H54 (cell line): ENCODE measurements at regions not wholly inside any gene's neighbourhood (a gene's known extent, or its start where the extent isn't known, plus 50 kb on each side); places are given as distances from the start of the nearest gene placed in this dataset.
"Not testable (repeated sequence)": the region's sequence is repeated elsewhere in the genome, so short reads cannot be mapped to it uniquely, and the experiment has no call there.

Experiments
- DNase-seq: peaks from one replicate; pipeline ENCODE4 v3.0.0; 2011; ENCODE audit warnings: low spot score, mixed read lengths; ENCODE audit not compliant: insufficient read length
- FAIRE-seq: peaks from 3 replicates; lab custom pipeline; 2011; peaks lifted over from hg19 to GRCh38; lab: Jason Lieb, UNC
- POLR2A ChIP-seq: IDR thresholded peaks from 2 replicates; pipeline ENCODE4 v1.6.1; 2011; ENCODE audit warnings: low read depth, mild to moderate bottlenecking, low read length

DNA sequence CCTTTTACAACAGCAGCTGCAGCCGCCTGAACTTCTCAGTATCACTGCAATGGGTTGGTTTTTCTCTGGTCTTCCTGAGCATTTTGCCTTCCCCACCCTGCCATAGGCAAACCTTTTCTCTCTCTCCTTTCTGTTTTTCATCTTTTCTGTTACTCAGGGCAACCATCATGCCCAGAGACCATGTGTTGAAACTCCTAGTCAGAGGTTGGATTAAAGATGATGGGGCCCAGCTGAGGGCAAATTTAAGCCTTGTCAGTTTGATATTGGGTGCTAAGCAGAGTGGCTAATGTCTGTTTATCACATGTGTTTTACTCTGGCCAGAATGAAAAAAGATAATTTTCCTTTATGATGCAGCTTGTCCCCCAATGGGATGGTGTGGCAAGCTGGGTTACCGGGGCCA is 107.9 kb upstream of the PMCH start:
- TF ChIP-seq POLR2A: no peak
- DNase-seq (no peak), FAIRE-seq (no peak)

DNA sequence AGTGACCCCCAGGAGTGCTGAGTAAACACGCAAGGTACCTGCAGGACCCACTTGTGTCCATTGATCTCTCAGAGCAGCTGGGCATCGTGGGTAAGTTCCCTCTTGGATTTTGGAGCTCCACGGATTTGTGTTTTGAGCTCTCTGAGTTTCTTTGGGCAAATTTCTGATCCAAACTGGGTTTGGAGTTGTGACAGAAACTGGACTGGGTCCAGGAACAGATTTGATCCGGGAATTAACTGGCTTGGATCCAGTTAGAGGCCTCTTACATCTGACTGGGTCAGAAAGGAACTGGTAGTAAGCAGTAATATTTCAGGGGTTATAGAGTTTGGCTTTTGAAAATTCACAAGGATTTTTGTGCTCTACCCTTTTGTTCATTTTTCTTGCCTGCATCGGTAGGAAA is 107.0 kb upstream of the PMCH start:
- not testable (repeated sequence) for FAIRE-seq, DNase-seq

DNA sequence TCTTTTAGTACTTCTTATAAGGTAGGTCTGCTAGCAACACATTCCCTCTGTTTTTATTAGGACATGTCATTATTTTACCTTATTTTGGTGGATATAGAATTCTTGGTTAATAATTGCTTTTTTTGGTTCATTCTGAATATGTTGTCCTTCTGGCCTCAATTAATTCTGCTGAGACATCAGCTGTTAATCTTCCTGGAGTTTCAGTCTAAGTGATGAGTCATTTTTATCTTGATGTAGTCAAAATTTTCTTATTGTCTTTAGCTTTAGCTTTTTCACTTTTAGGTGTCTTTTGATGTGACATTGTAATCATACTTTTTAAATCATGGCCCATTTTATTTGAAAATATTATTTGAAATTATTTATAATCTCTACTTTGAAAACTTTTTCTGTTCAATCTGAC is 104.9 kb upstream of the PMCH start:
- FAIRE-seq (no peak), DNase-seq (no peak)
- no peak for TF ChIP-seq POLR2A

DNA sequence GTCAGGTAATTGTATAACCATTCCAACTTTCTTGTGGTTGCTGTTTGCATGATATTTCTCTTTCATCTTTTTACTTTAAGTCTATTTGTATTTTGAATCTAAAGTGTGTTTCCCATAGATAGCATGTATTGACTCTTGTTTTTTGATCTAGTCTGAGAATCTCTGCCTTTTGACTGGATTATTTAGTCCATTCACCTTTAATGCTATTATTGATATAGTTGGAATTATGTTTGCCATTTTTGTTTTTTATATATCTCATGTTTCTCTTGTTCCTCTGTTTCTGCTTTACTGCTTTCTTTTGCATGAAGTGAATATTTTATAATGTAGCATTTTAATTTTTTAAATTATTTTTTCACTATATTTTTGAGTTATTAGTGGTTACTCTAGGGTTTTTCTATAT is 103.9 kb upstream of the PMCH start:
- TF ChIP-seq POLR2A: no peak
- FAIRE-seq (no peak), DNase-seq (no peak)

DNA sequence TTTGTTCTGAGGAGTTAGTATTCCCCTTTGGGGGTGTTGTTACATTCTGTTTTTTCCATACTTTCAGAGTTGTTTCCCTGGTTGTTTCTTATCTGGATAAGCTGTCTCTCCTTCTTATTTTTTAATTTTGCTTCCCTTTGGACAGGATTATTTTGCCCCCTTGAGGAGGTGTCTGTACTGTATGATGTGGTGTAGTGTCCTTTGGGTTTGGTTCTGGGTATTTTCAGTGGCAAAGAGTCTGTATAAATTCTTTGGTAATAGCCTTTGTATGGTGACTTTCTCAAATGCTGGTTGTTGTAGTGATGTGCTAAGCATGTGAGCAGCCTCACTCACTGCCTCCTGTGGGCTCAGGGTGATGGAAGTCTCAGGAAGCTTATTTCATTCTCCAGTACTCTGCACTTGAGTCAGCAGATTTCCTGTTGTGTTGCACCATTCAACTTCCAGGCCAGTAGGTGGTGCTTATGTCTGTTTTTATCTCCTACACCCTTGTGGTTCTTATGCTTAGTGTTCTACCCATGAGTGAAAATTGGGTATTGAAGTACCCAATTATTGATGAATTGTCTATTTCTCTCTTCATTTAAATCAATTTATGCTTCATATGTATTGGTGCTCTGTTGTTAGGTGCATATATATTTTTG is 103.3 kb upstream of the PMCH start:
- peak; percentile 78 for FAIRE-seq
- peak; percentile 11 for DNase-seq
- TF ChIP-seq POLR2A: no peak

DNA sequence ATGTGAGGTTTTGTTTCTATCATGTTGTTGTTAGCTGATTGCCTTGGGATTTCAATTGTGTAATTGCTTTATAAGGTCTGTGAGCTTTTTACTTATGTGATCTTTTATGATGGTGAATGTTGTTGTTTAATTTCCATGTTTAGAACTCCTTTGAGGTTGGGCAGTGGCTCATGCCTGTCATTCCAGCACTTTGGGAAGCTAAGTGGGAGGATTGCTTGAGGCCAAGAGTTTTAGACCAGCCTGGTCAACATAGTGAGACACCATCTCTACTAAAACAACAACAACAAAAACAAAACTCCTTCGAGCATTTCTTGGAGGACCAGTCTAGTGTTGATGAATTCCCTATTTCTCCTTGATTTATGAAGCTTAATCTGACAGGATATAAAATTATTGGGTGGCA is 102.1 kb upstream of the PMCH start:
- no peak for TF ChIP-seq POLR2A
- FAIRE-seq (no peak), DNase-seq (no peak)

GRCh38 chr12:102298022-102298421 is 100.4 kb upstream of the PMCH start:
- no peak for DNase-seq
- no peak for TF ChIP-seq POLR2A
- FAIRE-seq: no peak

DNA sequence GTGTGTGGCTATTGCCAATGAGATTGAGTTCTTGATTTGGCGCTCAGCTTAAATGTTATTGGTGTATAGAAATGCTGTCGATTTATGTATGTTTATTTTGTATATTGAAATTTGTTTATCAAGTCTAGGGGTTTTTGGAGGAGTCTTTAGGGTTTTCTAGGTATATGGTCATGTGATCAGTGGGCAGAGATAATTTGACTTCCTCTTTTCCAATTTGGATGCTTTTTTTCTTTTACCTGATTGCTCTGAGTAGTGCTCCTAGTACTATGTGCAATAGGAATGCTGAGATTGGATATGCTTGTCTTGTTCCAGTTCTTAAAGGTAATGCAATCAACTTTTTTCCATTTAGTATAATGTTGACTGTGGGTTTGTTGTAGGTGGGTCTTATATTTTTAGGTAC is 99.8 kb upstream of the PMCH start:
- FAIRE-seq: no peak
- no peak for DNase-seq
- no peak for TF ChIP-seq POLR2A

DNA sequence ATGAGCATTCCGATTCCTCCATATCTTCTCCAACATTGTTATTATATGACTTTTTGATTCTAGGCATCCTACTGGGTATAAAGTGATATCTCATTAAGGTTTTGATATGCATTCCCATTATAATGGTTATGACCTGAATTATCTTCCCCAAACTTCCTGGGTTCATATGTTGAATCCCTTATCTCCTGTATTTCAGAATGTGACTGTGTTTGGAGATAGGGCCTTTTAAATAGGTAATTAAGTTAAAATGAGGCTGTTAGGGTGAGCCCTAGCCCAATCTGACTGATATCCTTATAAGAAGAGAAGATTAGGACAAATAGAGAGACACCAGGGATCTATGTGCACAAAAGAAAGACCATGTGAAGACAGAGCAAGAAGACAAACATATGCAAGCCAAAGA is 96.9 kb upstream of the PMCH start:
- no peak for TF ChIP-seq POLR2A
- FAIRE-seq: no peak
- no peak for DNase-seq

- DNase-seq, FAIRE-seq: not testable (repeated sequence)
Observed at GRCh38 chr12:102291498-102292440, 94.1 kb upstream of the PMCH start.

GRCh38 chr12:102289702-102290101 is 92.1 kb upstream of the PMCH start:
- not testable (repeated sequence) for DNase-seq, FAIRE-seq

DNA sequence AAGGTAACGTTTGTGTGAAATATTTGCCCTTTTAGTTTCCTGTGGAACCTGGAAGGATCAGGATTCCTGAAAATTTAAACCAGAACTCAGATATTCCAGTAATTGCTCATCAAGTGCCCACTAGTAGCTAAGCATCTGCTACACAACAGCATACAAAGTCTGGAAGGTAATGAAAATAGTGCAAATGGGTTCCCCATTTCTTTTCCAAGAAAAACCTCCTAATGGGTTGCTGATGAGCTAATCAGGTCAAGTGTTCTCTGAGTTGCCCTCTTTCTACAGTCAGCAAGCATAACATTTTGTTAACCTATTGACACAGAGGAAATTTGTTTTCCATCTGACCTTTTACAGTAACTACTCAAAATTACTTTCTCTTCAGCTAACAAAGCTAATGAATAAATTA is 83.6 kb upstream of the PMCH start:
- DNase-seq (no peak), FAIRE-seq (no peak)
- no peak for TF ChIP-seq POLR2A

DNA sequence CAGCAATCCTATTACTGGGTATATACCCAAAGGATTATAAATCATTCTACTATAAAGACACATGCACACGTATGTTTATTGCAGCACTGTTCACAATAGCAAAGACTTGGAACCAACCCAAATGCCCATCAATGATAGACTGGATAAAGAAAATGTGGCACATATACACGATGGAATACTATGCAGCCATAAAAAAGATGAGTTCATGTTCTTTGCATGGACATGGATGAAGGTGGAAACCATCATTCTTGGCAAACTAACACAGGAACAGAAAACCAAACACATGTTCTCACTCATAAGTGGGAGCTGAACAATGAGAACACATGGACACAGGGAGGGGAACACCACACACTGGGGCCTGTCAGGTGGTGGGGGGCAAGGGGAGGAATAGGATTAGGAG is 58.1 kb upstream of the PMCH start:
- not testable (repeated sequence) for FAIRE-seq, DNase-seq

DNA sequence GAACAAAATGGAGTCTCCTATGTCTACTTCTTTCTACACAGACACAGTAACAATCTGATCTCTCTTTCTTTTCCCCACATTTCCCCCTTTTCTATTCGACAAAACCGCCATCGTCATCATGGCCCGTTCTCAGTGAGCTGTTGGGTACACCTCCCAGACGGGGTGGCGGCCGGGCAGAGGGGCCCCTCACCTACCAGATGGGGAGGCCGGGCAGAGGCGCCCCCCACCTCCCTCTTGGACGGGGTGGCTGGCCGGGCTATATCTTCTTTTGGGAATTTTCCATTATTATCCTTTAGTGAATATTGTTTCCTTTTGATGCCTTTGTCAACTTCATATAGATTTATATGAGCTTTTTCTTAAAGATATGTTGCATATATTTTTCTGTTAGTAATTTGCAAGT is 53.4 kb upstream of the PMCH start:
- DNase-seq, FAIRE-seq: not testable (repeated sequence)
